ENCODE measurements at regions not wholly inside any gene's neighbourhood (a gene's known extent, or its start where the extent isn't known, plus 50 kb on each side); places are given as distances from the start of the nearest gene placed in this dataset.

- CTCF ChIA-PET, result no interaction called here
- intact Hi-C loops (cut with micrococcal nuclease; ENCODE audit: unreplicated experiment), result no loop called here
Measured at GRCh38 chr12:85663631-85664030, 172.6 kb downstream of the RASSF9 start.

GRCh38 chr12:85664429-85664828 lies 171.8 kb downstream of the RASSF9 start:
- Histone ChIP-seq H2AFZ (no peak overlapping the region), H3K4me1 (replicated peaks; ENCODE audit: insufficient read depth) (no peaks in the 10 kb centered on the region), H4K20me1 (ENCODE audit: insufficient read depth) (no peaks in the 10 kb centered on the region), H3K9me2 (ENCODE audit: insufficient read depth) (no peaks in the 10 kb centered on the region), H3K9me3 (ENCODE audit: insufficient read depth, low read depth) (no peaks in the 10 kb centered on the region), H3K36me3 (ENCODE audit: low read depth) (no peaks in the 10 kb centered on the region), H3K4me2 (no peak overlapping the region), H3K27ac (no peak overlapping the region), H3K27me3 (ENCODE audit: insufficient read depth, low read depth) (no peaks in the 10 kb centered on the region), H3K79me2 (ENCODE audit: low read depth) (no peaks in the 10 kb centered on the region), H3F3A (ENCODE audit: insufficient read depth, low read depth) (no peaks in the 10 kb centered on the region), H3K4me3 (no peak overlapping the region)
- BruUV-seq (replicated peaks), result no TSS peak
- TF ChIP-seq CTCF (conservative IDR thresholded peaks at IDR 0.05) (no peak), EZH2 (IDR thresholded peaks at IDR 0.05; ENCODE audit: low read depth) (no peak)
- POLR2A ChIA-PET (ENCODE audit: unreplicated experiment), result no interaction called here
- intact Hi-C loops (cut with micrococcal nuclease; ENCODE audit: unreplicated experiment), result no loop called here
- CTCF ChIA-PET, result no interaction called here
- DNase-seq, result no peak

More at GRCh38 chr12:85663631-85664030, 172.6 kb downstream of the RASSF9 start:
- POLR2A ChIA-PET (ENCODE audit: unreplicated experiment), result no interaction called here
- H2AFZ ChIP-seq, result no peak overlapping the region
- H3K4me3 ChIP-seq, result no peak overlapping the region
- H3K9me3 ChIP-seq (ENCODE audit: insufficient read depth, low read depth), result no peaks in the 10 kb centered on the region
- no peaks in the 10 kb centered on the region for H3K4me1 ChIP-seq (replicated peaks; ENCODE audit: insufficient read depth)
- H3K27me3 ChIP-seq (ENCODE audit: insufficient read depth, low read depth), result no peaks in the 10 kb centered on the region
- no peaks in the 10 kb centered on the region for H3K79me2 ChIP-seq (ENCODE audit: low read depth)
- DNase-seq, result no peak
- H3K27ac ChIP-seq, result no peak overlapping the region
- no peaks in the 10 kb centered on the region for H3F3A ChIP-seq (ENCODE audit: insufficient read depth, low read depth)
- H3K4me2 ChIP-seq, result no peak overlapping the region
- no peaks in the 10 kb centered on the region for H4K20me1 ChIP-seq (ENCODE audit: insufficient read depth)
- no TSS peak for BruUV-seq (replicated peaks)
- H3K36me3 ChIP-seq (ENCODE audit: low read depth), result no peaks in the 10 kb centered on the region
- TF ChIP-seq CTCF (conservative IDR thresholded peaks at IDR 0.05), result no peak
- TF ChIP-seq EZH2 (IDR thresholded peaks at IDR 0.05; ENCODE audit: low read depth), result no peak
- no peaks in the 10 kb centered on the region for H3K9me2 ChIP-seq (ENCODE audit: insufficient read depth)

- Histone ChIP-seq H3K4me3 (no peak overlapping the region), H2AFZ (no peak overlapping the region), H3K27me3 (ENCODE audit: insufficient read depth, low read depth) (no peaks in the 10 kb centered on the region), H3K79me2 (ENCODE audit: low read depth) (no peaks in the 10 kb centered on the region), H3K9me3 (ENCODE audit: insufficient read depth, low read depth) (no peaks in the 10 kb centered on the region), H3K27ac (no peak overlapping the region), H3K4me1 (replicated peaks; ENCODE audit: insufficient read depth) (no peaks in the 10 kb centered on the region), H3K36me3 (ENCODE audit: low read depth) (no peaks in the 10 kb centered on the region), H3K9me2 (ENCODE audit: insufficient read depth) (no peaks in the 10 kb centered on the region), H3F3A (ENCODE audit: insufficient read depth, low read depth) (no peaks in the 10 kb centered on the region), H4K20me1 (ENCODE audit: insufficient read depth) (no peaks in the 10 kb centered on the region), H3K4me2 (no peak overlapping the region)
- BruUV-seq (replicated peaks), result no TSS peak
- intact Hi-C loops (cut with micrococcal nuclease; ENCODE audit: unreplicated experiment), result no loop called here
- ChIA-PET POLR2A (ENCODE audit: unreplicated experiment) (no interaction called here), CTCF (no interaction called here)
- no peak for TF ChIP-seq EZH2 (IDR thresholded peaks at IDR 0.05; ENCODE audit: low read depth)
- no peak for TF ChIP-seq CTCF (conservative IDR thresholded peaks at IDR 0.05)
- DNase-seq, result no peak
Measured at GRCh38 chr12:85669911-85670310, 166.3 kb downstream of the RASSF9 start.

Measured in PC-9 (cell line).